SK-N-MC (cell line): ENCODE measurements at regions not wholly inside any gene's neighbourhood (a gene's known extent, or its start where the extent isn't known, plus 50 kb on each side); places are given as distances from the start of the nearest gene placed in this dataset.
A peak's percentile ranks its signal among the peaks of the same experiment; 100 is the strongest.

Experiments
- DNase-seq: peaks from one replicate; pipeline ENCODE4 v3.0.0-alpha.2; 2011; ENCODE audit warnings: low read depth, low spot score
- H3K27ac ChIP-seq: fragments of 200-600 bp; sonication (generic); 2 replicates; pipeline ENCODE4 v1.5.1; 2016; ENCODE audit warnings: mixed run types
- H3K36me3 ChIP-seq: fragments of 200-600 bp; sonication (generic); 2 replicates; pipeline ENCODE4 v1.6.1; 2017; ENCODE audit warnings: antibody characterized with exemption, low read length, mixed read lengths; ENCODE audit not compliant: insufficient read depth
- H3K4me3 ChIP-seq: fragments of 200-600 bp; sonication (generic); 2 replicates; pipeline ENCODE4 v1.5.1; 2016
- H3K9ac ChIP-seq: fragments of 200-600 bp; sonication (generic); 2 replicates; pipeline ENCODE4 v1.8.0; 2017; ENCODE audit warnings: mixed run types, mixed read lengths; ENCODE audit not compliant: insufficient read length
- H3K9me3 ChIP-seq: fragments of 200-600 bp; sonication (generic); 2 replicates; pipeline ENCODE4 v1.6.1; 2017; ENCODE audit warnings: low read depth, mild to moderate bottlenecking, antibody characterized with exemption, low read length, moderate library complexity, mixed read lengths
- EZH2 ChIP-seq: fragments of 200-600 bp; sonication (generic); IDR thresholded peaks from one replicate; pipeline ENCODE4 v1.6.1; 2017; ENCODE audit warnings: antibody characterized with exemption
- FOXP2 ChIP-seq: optimal IDR thresholded peaks from 2 replicates; pipeline ENCODE3; 2011; ENCODE audit warnings: mild to moderate bottlenecking, moderate library complexity; ENCODE audit not compliant: insufficient read depth; ENCODE audit errors: extremely low read length, control extremely low read depth
- POLR2AphosphoS5 ChIP-seq: IDR thresholded peaks from 2 replicates; pipeline ENCODE4 v1.6.1; 2012; ENCODE audit warnings: mild to moderate bottlenecking, low read depth, low read length, borderline replicate concordance

- TF ChIP-seq FOXP2 (no peak), EZH2 (no peak), POLR2AphosphoS5 (no peak)
- H3K27ac ChIP-seq: no peak overlapping the region
- no peak overlapping the region for H3K9ac ChIP-seq
- H3K4me3 ChIP-seq: no peak overlapping the region
- DNase-seq: no peak
- H3K9me3 ChIP-seq: no peaks in the 10 kb centered on the region
- H3K36me3 ChIP-seq: no peaks in the 10 kb centered on the region
Observed at GRCh38 chr6:18667612-18668011, 280.5 kb downstream of the RNF144B start.

GRCh38 chr6:18668994-18669393 lies 281.8 kb downstream of the RNF144B start:
- TF ChIP-seq POLR2AphosphoS5 (no peak), FOXP2 (no peak), EZH2 (no peak)
- Histone ChIP-seq H3K4me3 (no peak overlapping the region), H3K36me3 (no peaks in the 10 kb centered on the region), H3K9me3 (no peaks in the 10 kb centered on the region), H3K9ac (no peak overlapping the region), H3K27ac (no peak overlapping the region)
- DNase-seq: no peak

- DNase-seq: peak; percentile 18
- Histone ChIP-seq H3K27ac (peak overlapping the region; percentile 26; the same call in 1 of the 2 replicates), H3K9me3 (no peaks in the 10 kb centered on the region), H3K4me3 (peak overlapping the region; percentile 13; the same call in 1 of the 2 replicates), H3K9ac (no peak overlapping the region), H3K36me3 (no peaks in the 10 kb centered on the region)
- TF ChIP-seq POLR2AphosphoS5: no peak
- no peak for TF ChIP-seq FOXP2
- TF ChIP-seq EZH2: no peak
Observed at GRCh38 chr6:18672852-18673251, 285.7 kb downstream of the RNF144B start.

GRCh38 chr6:18674346-18674745 lies 287.2 kb downstream of the RNF144B start:
- Histone ChIP-seq H3K9ac (no peak overlapping the region), H3K9me3 (no peaks in the 10 kb centered on the region), H3K27ac (no peak overlapping the region), H3K36me3 (no peaks in the 10 kb centered on the region), H3K4me3 (no peak overlapping the region)
- DNase-seq: no peak
- TF ChIP-seq FOXP2: no peak

- TF ChIP-seq POLR2AphosphoS5 (no peak), EZH2 (no peak), FOXP2 (no peak)
- H3K4me3 ChIP-seq: no peak overlapping the region
- H3K9ac ChIP-seq: no peak overlapping the region
- no peaks in the 10 kb centered on the region for H3K36me3 ChIP-seq
- H3K9me3 ChIP-seq: no peaks in the 10 kb centered on the region
- no peak for DNase-seq
- H3K27ac ChIP-seq: no peak overlapping the region
Observed at GRCh38 chr6:18675881-18676280, 288.7 kb downstream of the RNF144B start.

GRCh38 chr6:18676548-18676947 lies 289.4 kb downstream of the RNF144B start:
- H3K9me3 ChIP-seq: no peaks in the 10 kb centered on the region
- no peak overlapping the region for H3K4me3 ChIP-seq

GRCh38 chr6:18680842-18681241 lies 293.7 kb downstream of the RNF144B start:
- no peak overlapping the region for H3K9ac ChIP-seq
- no peak overlapping the region for H3K4me3 ChIP-seq
- DNase-seq: no peak
- H3K27ac ChIP-seq: no peak overlapping the region
- no peak for TF ChIP-seq FOXP2
- no peak for TF ChIP-seq EZH2
- TF ChIP-seq POLR2AphosphoS5: no peak
- no peaks in the 10 kb centered on the region for H3K36me3 ChIP-seq
- no peaks in the 10 kb centered on the region for H3K9me3 ChIP-seq

More at GRCh38 chr6:18676548-18676947, 289.4 kb downstream of the RNF144B start:
- no peak for DNase-seq
- Histone ChIP-seq H3K36me3 (no peaks in the 10 kb centered on the region), H3K9ac (no peak overlapping the region), H3K27ac (no peak overlapping the region)
- TF ChIP-seq POLR2AphosphoS5 (no peak), FOXP2 (no peak), EZH2 (no peak)

- Histone ChIP-seq H3K27ac (no peak overlapping the region), H3K9ac (no peak overlapping the region), H3K36me3 (no peaks in the 10 kb centered on the region), H3K4me3 (no peak overlapping the region), H3K9me3 (no peaks in the 10 kb centered on the region)
- TF ChIP-seq POLR2AphosphoS5 (no peak), EZH2 (no peak), FOXP2 (no peak)
- DNase-seq: no peak
Observed at GRCh38 chr6:18681832-18682503, 294.8 kb downstream of the RNF144B start.

GRCh38 chr6:18684343-18684742 lies 297.2 kb downstream of the RNF144B start:
- no peak for DNase-seq
- Histone ChIP-seq H3K9ac (no peak overlapping the region), H3K9me3 (no peaks in the 10 kb centered on the region), H3K27ac (no peak overlapping the region), H3K4me3 (no peak overlapping the region), H3K36me3 (no peaks in the 10 kb centered on the region)
- TF ChIP-seq EZH2: no peak
- TF ChIP-seq FOXP2: no peak
- no peak for TF ChIP-seq POLR2AphosphoS5
